Liver (tissue), 7 donors: ENCODE measurements at regions not wholly inside any gene's neighbourhood (a gene's known extent, or its start where the extent isn't known, plus 50 kb on each side); places are given as distances from the start of the nearest gene placed in this dataset.

ENCODE experiments used
- DNase-seq: peaks from one replicate; pipeline ENCODE4 v3.0.0-alpha.2; 2017; ENCODE audit warnings: low spot score
- H3K27ac ChIP-seq, 2 donors: one replicate each; pipeline ENCODE4 v1.7.0; 2013; ENCODE audit warnings: inconsistent platforms in 2 of 2, low read length in 2 of 2, control low read depth in 1 of 2, low read depth in 1 of 2, mild to moderate bottlenecking in 1 of 2
- H3K27me3 ChIP-seq, 4 donors: one replicate each; pipeline versions ENCODE4 v1.6.1 to v1.7.0; 2013; ENCODE audit warnings: low read length in 3 of 4, inconsistent platforms in 1 of 4, mild to moderate bottlenecking in 1 of 4, moderate library complexity in 1 of 4; ENCODE audit not compliant: control insufficient read depth in 4 of 4, insufficient read depth in 4 of 4
- H3K36me3 ChIP-seq, 4 donors: one replicate each; pipeline versions ENCODE4 v1.6.1 to v1.7.0; 2013; ENCODE audit warnings: low read length in 3 of 4, mild to moderate bottlenecking in 3 of 4, low read depth in 1 of 4, moderate library complexity in 1 of 4; ENCODE audit not compliant: control insufficient read depth in 4 of 4, insufficient read depth in 3 of 4
- H3K4me1 ChIP-seq, 4 donors: one replicate each; pipeline versions ENCODE4 v1.6.1 to v1.7.0; 2013; ENCODE audit warnings: low read length in 3 of 4, mild to moderate bottlenecking in 3 of 4, moderate library complexity in 1 of 4; ENCODE audit not compliant: control insufficient read depth in 4 of 4, insufficient read depth in 4 of 4
- H3K4me3 ChIP-seq, 3 donors: one replicate each; pipeline versions ENCODE4 v1.6.1 to v1.7.0; 2013; ENCODE audit warnings: low read length in 3 of 3, control low read depth in 1 of 3, low read depth in 1 of 3, mild to moderate bottlenecking in 1 of 3
- H3K9ac ChIP-seq, 2 donors: one replicate each; pipeline ENCODE4 v1.7.0; 2013; ENCODE audit warnings: low read length in 2 of 2, mild to moderate bottlenecking in 2 of 2, moderate library complexity in 2 of 2, control low read depth in 1 of 2, low read depth in 1 of 2
- H3K9me3 ChIP-seq, 4 donors: one replicate each; pipeline versions ENCODE4 v1.6.1 to v1.7.0; 2013; ENCODE audit warnings: low read length in 3 of 4; ENCODE audit not compliant: control insufficient read depth in 4 of 4
- EGR1 ChIP-seq, 2 donors: IDR thresholded peaks; 2 replicates each; pipeline ENCODE4 v1.6.1; 2016 to 2018; ENCODE audit warnings: antibody characterized with exemption in 2 of 2, low read depth in 2 of 2
- FOXA1 ChIP-seq: IDR thresholded peaks from 2 replicates; pipeline ENCODE4 v1.6.1; 2016; ENCODE audit warnings: antibody characterized with exemption
- GABPA ChIP-seq, 2 donors: IDR thresholded peaks in 1 of 2; conservative IDR thresholded peaks in 1 of 2; 2 replicates each; pipeline ENCODE4 v1.6.1; 2016; ENCODE audit warnings: antibody characterized with exemption in 2 of 2, mild to moderate bottlenecking in 1 of 2, moderate library complexity in 1 of 2
- HNF4A ChIP-seq, 2 donors: conservative IDR thresholded peaks; 2 replicates each; pipeline ENCODE4 v1.6.1; 2016; ENCODE audit warnings: antibody characterized with exemption in 2 of 2, mild to moderate bottlenecking in 2 of 2
- HNF4G ChIP-seq: IDR thresholded peaks from 2 replicates; pipeline ENCODE4 v1.6.1; 2016; ENCODE audit warnings: antibody characterized with exemption
- JUND ChIP-seq, 2 donors: IDR thresholded peaks; 2 replicates each; pipeline ENCODE4 v1.6.1; 2016; ENCODE audit warnings: antibody characterized with exemption in 2 of 2
- MAX ChIP-seq: IDR thresholded peaks from 2 replicates; pipeline ENCODE4 v1.6.1; 2016; ENCODE audit warnings: antibody characterized with exemption
- NR2F2 ChIP-seq: IDR thresholded peaks from 2 replicates; pipeline ENCODE4 v1.6.1; 2016; ENCODE audit warnings: antibody characterized with exemption
- RAD21 ChIP-seq, 2 donors: IDR thresholded peaks; 2 replicates each; pipeline ENCODE4 v1.6.1; 2016; ENCODE audit warnings: antibody characterized with exemption in 2 of 2, mild to moderate bottlenecking in 2 of 2
- RXRA ChIP-seq, 2 donors: IDR thresholded peaks; 2 replicates each; pipeline ENCODE4 v1.6.1; 2017 to 2018; ENCODE audit warnings: antibody characterized with exemption in 2 of 2, mild to moderate bottlenecking in 1 of 2
- SP1 ChIP-seq: IDR thresholded peaks from 2 replicates; pipeline ENCODE4 v1.6.1; 2018; ENCODE audit warnings: antibody characterized with exemption, mild to moderate bottlenecking
- TAF1 ChIP-seq: conservative IDR thresholded peaks from 2 replicates; pipeline ENCODE4 v1.6.1; 2016; ENCODE audit warnings: antibody characterized with exemption, mild to moderate bottlenecking
- YY1 ChIP-seq: IDR thresholded peaks from 2 replicates; pipeline ENCODE4 v1.6.1; 2016; ENCODE audit warnings: antibody characterized with exemption, mild to moderate bottlenecking
- WGBS: extraction: QIAGEN DNeasy Blood & Tissue Kit; methylation state at CpG from one replicate; pipeline ENCODE4 v1.1.7; 2013; 5-methylcytosine and 5-hydroxymethylcytosine counted together
- TF ChIP-seq, protein P1 (sequence below): IDR thresholded peaks from 2 replicates; pipeline ENCODE4 v1.6.1; 2016; ENCODE audit warnings: antibody characterized with exemption, mild to moderate bottlenecking
- TF ChIP-seq, protein P2 (sequence below): IDR thresholded peaks from 2 replicates; pipeline ENCODE4 v1.6.1; 2016; ENCODE audit warnings: antibody characterized with exemption
- donor health status: healthy.
- donor health status: healthy.
- donor health status: healthy.
- donor health status: healthy.

- TF ChIP-seq, protein P1, sequence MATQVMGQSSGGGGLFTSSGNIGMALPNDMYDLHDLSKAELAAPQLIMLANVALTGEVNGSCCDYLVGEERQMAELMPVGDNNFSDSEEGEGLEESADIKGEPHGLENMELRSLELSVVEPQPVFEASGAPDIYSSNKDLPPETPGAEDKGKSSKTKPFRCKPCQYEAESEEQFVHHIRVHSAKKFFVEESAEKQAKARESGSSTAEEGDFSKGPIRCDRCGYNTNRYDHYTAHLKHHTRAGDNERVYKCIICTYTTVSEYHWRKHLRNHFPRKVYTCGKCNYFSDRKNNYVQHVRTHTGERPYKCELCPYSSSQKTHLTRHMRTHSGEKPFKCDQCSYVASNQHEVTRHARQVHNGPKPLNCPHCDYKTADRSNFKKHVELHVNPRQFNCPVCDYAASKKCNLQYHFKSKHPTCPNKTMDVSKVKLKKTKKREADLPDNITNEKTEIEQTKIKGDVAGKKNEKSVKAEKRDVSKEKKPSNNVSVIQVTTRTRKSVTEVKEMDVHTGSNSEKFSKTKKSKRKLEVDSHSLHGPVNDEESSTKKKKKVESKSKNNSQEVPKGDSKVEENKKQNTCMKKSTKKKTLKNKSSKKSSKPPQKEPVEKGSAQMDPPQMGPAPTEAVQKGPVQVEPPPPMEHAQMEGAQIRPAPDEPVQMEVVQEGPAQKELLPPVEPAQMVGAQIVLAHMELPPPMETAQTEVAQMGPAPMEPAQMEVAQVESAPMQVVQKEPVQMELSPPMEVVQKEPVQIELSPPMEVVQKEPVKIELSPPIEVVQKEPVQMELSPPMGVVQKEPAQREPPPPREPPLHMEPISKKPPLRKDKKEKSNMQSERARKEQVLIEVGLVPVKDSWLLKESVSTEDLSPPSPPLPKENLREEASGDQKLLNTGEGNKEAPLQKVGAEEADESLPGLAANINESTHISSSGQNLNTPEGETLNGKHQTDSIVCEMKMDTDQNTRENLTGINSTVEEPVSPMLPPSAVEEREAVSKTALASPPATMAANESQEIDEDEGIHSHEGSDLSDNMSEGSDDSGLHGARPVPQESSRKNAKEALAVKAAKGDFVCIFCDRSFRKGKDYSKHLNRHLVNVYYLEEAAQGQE: no peak
Observed at GRCh38 chr5:110815916-110816605, 77.3 kb downstream of the SLC25A46 start (continued).

DNA sequence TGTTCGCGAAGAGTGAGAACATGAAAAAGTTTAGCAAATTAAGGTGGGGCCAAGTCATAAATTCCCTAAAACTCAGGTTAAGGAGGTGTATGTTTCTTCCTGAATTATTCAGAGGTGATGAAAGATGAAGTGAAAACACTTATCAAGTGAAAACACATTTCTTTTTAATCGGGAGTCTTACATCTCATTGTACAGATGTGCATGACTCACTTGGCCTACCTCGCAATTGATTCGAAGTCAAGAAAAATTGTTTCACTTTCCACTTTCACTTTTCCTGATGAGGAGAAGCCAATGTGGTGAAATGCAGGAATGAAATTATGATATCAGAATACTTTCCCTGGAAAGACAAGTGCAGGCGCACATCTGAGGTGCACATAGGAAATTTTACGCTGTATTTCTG, 78.7 kb downstream of the SLC25A46 start:
- TF ChIP-seq TAF1 (no peak), RXRA (IDR thresholded peaks at IDR 0.05) (no peak), MAX (no peak), SP1 (no peak), NR2F2 (no peak), EGR1 (IDR thresholded peaks at IDR 0.05; ENCODE audit: low read depth in 2 of 2) (no peak), RAD21 (IDR thresholded peaks at IDR 0.05) (no peak), HNF4G (no peak)
- TF ChIP-seq, protein P2, sequence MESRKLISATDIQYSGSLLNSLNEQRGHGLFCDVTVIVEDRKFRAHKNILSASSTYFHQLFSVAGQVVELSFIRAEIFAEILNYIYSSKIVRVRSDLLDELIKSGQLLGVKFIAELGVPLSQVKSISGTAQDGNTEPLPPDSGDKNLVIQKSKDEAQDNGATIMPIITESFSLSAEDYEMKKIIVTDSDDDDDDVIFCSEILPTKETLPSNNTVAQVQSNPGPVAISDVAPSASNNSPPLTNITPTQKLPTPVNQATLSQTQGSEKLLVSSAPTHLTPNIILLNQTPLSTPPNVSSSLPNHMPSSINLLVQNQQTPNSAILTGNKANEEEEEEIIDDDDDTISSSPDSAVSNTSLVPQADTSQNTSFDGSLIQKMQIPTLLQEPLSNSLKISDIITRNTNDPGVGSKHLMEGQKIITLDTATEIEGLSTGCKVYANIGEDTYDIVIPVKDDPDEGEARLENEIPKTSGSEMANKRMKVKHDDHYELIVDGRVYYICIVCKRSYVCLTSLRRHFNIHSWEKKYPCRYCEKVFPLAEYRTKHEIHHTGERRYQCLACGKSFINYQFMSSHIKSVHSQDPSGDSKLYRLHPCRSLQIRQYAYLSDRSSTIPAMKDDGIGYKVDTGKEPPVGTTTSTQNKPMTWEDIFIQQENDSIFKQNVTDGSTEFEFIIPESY: no peak
- TF ChIP-seq, protein P1: no peak
- Histone ChIP-seq H3K4me3 (no peak overlapping the region), H3K36me3 (no peaks in the 10 kb centered on the region), H3K27ac (no peak overlapping the region), H3K9ac (no peak overlapping the region), H3K27me3 (no peaks in the 10 kb centered on the region), H3K9me3 (peaks cover 0 to 2% (median 0%) of the 10 kb centered on the region in 4 donors), H3K4me1 (no peaks in the 10 kb centered on the region)
- DNase-seq: no peak
- 89% methylated on average over 7 of the region's 7 CpGs for WGBS

DNA sequence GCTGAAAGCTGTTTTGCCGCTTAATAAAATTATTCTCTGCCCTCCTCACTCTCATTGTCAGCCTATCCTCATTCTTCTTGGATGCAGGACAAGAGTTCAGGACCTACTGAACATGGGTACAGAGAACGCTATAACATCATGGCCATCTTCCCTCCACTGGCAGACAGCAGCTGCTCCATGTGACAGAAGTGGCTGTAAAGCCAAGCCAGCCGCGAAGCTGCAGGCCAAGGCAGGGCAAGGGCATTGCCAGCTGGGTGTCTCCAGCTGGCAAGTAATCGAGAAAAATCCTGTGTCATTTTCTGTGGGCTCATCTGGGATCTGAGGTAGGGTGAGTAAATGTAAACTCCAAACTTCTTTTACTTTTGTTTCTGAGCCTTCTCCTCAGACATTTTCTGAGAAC, 84.8 kb downstream of the SLC25A46 start:
- Histone ChIP-seq H3K27ac (no peak overlapping the region), H3K4me3 (peak overlapping the region in 1 of 3 donors; percentile 63), H3K4me1 (no peaks in the 10 kb centered on the region), H3K36me3 (no peaks in the 10 kb centered on the region), H3K27me3 (no peaks in the 10 kb centered on the region), H3K9me3 (peaks cover 6 to 26% (median 12%) of the 10 kb centered on the region in 4 donors), H3K9ac (no peak overlapping the region)
- WGBS: 86% methylated on average over 5 of the region's 5 CpGs
- no peak for DNase-seq
- TF ChIP-seq RXRA (IDR thresholded peaks at IDR 0.05) (no peak), YY1 (no peak), FOXA1 (no peak), RAD21 (IDR thresholded peaks at IDR 0.05) (no peak), GABPA (IDR thresholded peaks at IDR 0.05 in 1 of 2, conservative IDR thresholded peaks at IDR 0.05 in 1 of 2) (no peak), JUND (IDR thresholded peaks at IDR 0.05) (no peak), HNF4A (conservative IDR thresholded peaks at IDR 0.05) (no peak)
